HL-60 (cell line): ENCODE measurements at regions not wholly inside any gene's neighbourhood (a gene's known extent, or its start where the extent isn't known, plus 50 kb on each side); places are given as distances from the start of the nearest gene placed in this dataset.

Experiments
- DNase-seq, 2 experiments: peaks; one replicate each; pipeline ENCODE4 v3.0.0-alpha.2; 2010 to 2020; ENCODE audit warnings: low read depth in 1 of 2, low spot score in 1 of 2
- H3K27ac ChIP-seq: fragments of 250-450 bp; sonication (Bioruptor Pico); replicated peaks from 2 replicates; pipeline ENCODE4 v1.5.1; 2020; ENCODE audit warnings: mild to moderate bottlenecking, moderate library complexity
- H3K27me3 ChIP-seq: fragments of 250-450 bp; sonication (Bioruptor Pico); 2 replicates; pipeline ENCODE4 v1.5.1; 2021; ENCODE audit warnings: mild to moderate bottlenecking, moderate library complexity; ENCODE audit not compliant: insufficient read depth, poor library complexity, severe bottlenecking
- H3K4me3 ChIP-seq: replicated peaks from 2 replicates; pipeline ENCODE4 v1.5.1; 2011; ENCODE audit warnings: mild to moderate bottlenecking, control low read depth, low read length; ENCODE audit not compliant: insufficient read depth
- GABPA ChIP-seq: IDR thresholded peaks from 2 replicates; pipeline ENCODE4 v1.6.1; 2012; ENCODE audit warnings: low read depth
- POLR2AphosphoS5 ChIP-seq: IDR thresholded peaks from 2 replicates; pipeline ENCODE4 v1.6.1; 2012; ENCODE audit warnings: low read depth
- SPI1 ChIP-seq: IDR thresholded peaks from 2 replicates; pipeline ENCODE4 v1.6.1; 2012; ENCODE audit warnings: low read depth, mild to moderate bottlenecking, borderline replicate concordance
- TF ChIP-seq, protein P1 (sequence below): IDR thresholded peaks from one replicate; pipeline ENCODE4 v1.5.1; 2011; ENCODE audit warnings: low read length, control low read depth, inconsistent platforms; ENCODE audit not compliant: insufficient read depth
- TF ChIP-seq, protein P2 (sequence below): IDR thresholded peaks from 2 replicates; pipeline ENCODE4 v1.6.1; 2012; ENCODE audit warnings: low read depth; ENCODE audit not compliant: insufficient replicate concordance

DNA sequence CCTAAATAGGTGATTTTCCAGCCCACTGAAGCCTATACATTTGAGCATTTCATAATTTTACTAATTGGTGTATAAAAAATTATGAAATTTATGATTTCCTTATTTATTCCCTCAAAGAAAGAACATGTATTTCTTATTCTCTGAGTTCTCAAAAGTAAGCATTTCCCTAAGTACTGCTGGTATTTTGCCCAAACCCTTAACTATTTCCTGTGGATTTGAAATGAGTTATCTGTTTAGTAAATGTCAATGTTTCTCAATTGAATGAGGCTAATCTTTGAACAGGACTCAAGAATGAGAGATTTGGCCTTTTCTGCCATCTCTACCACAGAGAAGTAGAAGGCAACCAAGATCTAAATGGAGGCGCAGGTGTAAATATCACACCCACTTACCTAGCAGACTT is 751.7 kb downstream of the TLE1 start:
- H3K27me3 ChIP-seq = no peaks in the 10 kb centered on the region
- no peak for TF ChIP-seq GABPA
- TF ChIP-seq, protein P1, sequence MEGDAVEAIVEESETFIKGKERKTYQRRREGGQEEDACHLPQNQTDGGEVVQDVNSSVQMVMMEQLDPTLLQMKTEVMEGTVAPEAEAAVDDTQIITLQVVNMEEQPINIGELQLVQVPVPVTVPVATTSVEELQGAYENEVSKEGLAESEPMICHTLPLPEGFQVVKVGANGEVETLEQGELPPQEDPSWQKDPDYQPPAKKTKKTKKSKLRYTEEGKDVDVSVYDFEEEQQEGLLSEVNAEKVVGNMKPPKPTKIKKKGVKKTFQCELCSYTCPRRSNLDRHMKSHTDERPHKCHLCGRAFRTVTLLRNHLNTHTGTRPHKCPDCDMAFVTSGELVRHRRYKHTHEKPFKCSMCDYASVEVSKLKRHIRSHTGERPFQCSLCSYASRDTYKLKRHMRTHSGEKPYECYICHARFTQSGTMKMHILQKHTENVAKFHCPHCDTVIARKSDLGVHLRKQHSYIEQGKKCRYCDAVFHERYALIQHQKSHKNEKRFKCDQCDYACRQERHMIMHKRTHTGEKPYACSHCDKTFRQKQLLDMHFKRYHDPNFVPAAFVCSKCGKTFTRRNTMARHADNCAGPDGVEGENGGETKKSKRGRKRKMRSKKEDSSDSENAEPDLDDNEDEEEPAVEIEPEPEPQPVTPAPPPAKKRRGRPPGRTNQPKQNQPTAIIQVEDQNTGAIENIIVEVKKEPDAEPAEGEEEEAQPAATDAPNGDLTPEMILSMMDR = no peak
- DNase-seq = no peak
- no peak overlapping the region for H3K27ac ChIP-seq
- no peak overlapping the region for H3K4me3 ChIP-seq

DNA sequence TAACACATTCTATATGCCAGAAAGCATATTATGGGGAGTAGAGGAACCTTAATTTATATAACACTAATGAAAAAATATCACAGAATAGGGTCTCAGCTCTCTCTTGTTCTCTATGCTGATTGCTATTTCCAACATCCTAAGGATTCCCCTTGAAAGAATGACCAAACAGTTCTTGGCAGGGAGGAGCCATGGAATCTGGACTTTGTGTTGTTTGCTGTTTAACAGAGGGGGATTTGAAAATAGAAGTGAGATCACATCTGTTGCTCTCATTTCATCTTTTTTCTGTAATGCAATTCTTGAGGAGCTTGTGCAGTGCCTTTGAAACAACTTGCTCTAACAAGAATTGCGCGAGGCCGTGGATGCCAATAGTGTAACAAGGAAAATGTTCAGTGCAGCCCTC is 755.3 kb downstream of the TLE1 start:
- Histone ChIP-seq H3K27me3 (no peaks in the 10 kb centered on the region), H3K27ac (no peak overlapping the region), H3K4me3 (no peak overlapping the region)
- no peak for DNase-seq
- TF ChIP-seq, protein P2, sequence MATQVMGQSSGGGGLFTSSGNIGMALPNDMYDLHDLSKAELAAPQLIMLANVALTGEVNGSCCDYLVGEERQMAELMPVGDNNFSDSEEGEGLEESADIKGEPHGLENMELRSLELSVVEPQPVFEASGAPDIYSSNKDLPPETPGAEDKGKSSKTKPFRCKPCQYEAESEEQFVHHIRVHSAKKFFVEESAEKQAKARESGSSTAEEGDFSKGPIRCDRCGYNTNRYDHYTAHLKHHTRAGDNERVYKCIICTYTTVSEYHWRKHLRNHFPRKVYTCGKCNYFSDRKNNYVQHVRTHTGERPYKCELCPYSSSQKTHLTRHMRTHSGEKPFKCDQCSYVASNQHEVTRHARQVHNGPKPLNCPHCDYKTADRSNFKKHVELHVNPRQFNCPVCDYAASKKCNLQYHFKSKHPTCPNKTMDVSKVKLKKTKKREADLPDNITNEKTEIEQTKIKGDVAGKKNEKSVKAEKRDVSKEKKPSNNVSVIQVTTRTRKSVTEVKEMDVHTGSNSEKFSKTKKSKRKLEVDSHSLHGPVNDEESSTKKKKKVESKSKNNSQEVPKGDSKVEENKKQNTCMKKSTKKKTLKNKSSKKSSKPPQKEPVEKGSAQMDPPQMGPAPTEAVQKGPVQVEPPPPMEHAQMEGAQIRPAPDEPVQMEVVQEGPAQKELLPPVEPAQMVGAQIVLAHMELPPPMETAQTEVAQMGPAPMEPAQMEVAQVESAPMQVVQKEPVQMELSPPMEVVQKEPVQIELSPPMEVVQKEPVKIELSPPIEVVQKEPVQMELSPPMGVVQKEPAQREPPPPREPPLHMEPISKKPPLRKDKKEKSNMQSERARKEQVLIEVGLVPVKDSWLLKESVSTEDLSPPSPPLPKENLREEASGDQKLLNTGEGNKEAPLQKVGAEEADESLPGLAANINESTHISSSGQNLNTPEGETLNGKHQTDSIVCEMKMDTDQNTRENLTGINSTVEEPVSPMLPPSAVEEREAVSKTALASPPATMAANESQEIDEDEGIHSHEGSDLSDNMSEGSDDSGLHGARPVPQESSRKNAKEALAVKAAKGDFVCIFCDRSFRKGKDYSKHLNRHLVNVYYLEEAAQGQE = no peak
- no peak for TF ChIP-seq POLR2AphosphoS5
- no peak for TF ChIP-seq SPI1
- no peak for TF ChIP-seq GABPA
- TF ChIP-seq, protein P1 = no peak

DNA sequence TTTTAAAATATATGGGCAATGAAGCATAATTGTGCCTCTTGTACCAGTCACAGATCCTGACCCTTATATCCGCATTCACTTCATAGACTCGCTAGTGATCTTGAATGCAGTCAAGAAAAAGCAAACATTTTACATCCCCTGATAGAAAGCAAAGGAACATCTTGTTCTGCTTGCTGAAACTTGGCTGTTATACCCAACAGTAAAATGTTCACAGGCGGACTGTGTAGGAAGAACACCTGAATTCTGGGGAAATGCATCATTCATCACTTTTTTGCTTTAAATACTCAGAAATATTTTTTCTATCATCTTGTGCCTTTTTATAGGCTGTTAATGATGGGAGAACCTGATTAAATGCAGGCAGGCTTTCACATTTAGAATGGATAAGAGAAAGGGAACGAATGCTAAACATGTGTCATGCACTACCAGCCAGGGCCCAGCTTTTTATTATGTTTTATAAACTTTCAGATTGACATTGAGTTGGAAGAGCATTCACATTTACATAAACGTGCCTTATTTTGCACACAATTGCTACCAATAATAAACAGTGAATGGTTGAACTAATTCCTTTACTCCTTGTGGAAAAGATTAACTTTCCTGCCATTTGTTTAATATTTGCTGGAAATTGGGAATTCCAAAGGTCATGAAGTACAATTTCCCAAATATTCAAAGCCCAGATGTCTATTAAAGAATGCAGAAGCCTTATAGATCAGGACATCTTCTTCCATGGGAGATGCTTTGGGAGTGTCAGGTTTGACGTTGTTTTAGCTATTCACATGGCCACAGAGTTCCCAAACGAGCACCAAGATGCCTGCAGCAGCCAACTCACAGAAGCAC is 756.2 kb downstream of the TLE1 start:
- DNase-seq = no peak
- no peak for TF ChIP-seq POLR2AphosphoS5
- no peak for TF ChIP-seq GABPA
- TF ChIP-seq, protein P1 = no peak
- no peak for TF ChIP-seq SPI1
- TF ChIP-seq, protein P2 = no peak
- no peak overlapping the region for H3K4me3 ChIP-seq
- H3K27me3 ChIP-seq = no peaks in the 10 kb centered on the region
- H3K27ac ChIP-seq = no peak overlapping the region

DNA sequence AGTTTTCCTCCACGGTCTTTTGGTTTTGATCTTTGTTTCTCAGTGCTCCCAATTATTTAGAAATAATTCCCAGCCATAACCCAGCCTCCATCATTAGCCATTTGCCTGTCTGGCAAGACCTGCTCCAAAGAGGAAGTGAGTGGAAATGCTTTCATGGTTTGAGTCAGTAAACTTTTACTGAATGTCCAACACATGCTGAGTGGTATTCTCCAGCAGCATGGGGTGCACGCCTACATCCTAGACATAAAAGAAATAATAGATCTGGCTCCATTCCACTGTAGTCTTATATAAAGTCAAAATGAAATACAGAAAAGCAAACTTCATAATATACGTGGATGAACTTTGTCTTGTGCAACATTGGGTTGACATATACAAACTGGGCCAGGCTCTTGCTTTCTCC is 757.2 kb downstream of the TLE1 start:
- no peak overlapping the region for H3K4me3 ChIP-seq
- no peaks in the 10 kb centered on the region for H3K27me3 ChIP-seq
- no peak overlapping the region for H3K27ac ChIP-seq
- no peak for DNase-seq
- TF ChIP-seq GABPA = no peak
- peak; percentile 27; the same call in 1 of the 2 replicates for TF ChIP-seq SPI1
